NCI-H128 (cell line): ENCODE measurements at regions not wholly inside any gene's neighbourhood (a gene's known extent, or its start where the extent isn't known, plus 50 kb on each side); places are given as distances from the start of the nearest gene placed in this dataset.
A peak's percentile ranks its signal among the peaks of the same experiment; 100 is the strongest.

Source experiments
- DNase-seq: peaks from one replicate; lab custom pipeline; 2025; ENCODE audit not compliant: unreplicated experiment; lab: John Stamatoyannopoulos, UW

GRCh38 chr4:26020083-26020668 is 106.2 kb downstream of the SMIM20 start:
- DNase-seq = no peak

GRCh38 chr4:26020881-26021280 is 106.9 kb downstream of the SMIM20 start:
- no peak for DNase-seq

DNA sequence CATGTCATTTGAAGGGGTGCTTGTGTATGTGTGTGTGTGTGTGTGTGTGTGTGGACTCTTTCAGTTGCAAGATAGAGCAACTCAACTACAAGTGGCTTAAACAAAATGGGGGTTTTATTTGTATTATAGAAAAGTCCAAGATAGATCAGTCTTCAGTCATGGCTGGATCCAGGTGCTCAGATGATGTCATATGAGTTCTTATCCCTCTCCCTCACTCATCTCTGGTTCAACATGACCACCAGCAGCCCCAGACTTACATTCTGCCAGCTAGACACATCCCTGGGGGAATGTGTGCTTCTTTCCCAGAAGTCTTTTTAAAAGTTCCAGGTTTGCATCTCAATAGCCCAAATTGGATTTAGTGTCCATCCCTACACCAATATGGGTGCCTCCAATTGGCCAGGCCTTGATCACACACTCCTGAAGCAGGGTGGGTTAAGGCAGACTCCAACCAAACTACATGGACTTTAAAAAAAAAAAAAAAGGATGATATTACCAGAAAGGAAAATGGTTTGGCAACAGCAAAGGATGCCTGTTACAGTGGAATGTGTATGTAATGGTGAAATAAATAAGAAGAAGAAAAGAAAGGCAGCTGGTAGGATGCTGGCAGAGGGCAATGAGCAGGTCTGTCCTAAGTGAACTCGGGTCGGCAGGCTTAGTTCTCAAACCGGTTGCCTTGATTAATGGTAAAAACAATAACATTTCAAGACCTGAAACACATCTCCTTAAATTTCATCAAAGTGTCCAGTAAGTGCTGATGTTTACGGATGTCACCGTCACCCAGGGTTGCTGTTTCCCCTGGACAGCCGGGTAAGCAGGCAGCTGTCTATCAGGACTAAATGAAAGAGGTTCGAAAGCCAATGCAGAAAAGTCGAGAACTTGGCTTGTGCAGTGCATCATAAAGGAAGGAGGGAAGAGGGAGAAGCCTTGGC is 107.7 kb downstream of the SMIM20 start:
- no peak for DNase-seq

DNA sequence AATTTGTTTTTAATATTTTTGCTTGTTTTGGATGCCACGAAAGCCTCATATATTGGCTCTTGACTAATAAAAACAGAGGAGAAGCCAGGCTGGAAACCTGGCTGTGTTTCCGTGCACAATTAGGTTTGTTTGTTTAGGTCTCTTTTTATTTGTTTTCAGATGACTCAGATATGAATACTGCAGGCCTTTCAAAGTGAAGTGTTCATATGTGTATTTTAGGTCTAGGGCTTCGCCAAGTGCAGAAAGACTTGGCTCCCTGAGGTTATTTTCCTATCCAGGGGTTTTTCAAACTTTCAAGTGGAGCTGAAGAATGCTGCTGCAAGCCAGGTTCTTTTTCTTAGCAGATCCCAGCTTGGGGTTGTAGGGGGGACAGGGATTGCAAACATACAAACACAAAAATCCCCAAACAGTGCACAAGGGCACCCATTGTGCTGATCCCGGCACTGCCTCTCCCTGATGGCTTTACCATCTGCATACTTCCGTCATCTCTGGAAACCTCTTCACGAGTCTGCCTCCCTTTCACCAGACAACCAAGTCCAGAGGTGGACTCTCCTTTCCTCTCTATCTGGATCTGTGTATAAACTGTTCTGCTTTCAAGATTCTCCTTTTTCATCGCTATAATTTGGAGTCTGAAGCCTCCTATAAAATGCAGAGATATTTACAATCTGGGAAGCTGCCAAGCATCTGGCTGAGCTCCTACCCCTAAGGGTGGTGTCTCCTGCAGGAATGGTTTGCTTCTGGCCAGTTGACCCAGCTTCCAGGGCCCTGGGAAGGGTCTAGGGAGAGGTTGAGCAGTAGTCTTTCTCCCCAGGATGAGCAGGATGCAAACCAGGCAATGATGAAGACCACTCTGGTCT is 108.6 kb downstream of the SMIM20 start:
- DNase-seq = no peak

DNA sequence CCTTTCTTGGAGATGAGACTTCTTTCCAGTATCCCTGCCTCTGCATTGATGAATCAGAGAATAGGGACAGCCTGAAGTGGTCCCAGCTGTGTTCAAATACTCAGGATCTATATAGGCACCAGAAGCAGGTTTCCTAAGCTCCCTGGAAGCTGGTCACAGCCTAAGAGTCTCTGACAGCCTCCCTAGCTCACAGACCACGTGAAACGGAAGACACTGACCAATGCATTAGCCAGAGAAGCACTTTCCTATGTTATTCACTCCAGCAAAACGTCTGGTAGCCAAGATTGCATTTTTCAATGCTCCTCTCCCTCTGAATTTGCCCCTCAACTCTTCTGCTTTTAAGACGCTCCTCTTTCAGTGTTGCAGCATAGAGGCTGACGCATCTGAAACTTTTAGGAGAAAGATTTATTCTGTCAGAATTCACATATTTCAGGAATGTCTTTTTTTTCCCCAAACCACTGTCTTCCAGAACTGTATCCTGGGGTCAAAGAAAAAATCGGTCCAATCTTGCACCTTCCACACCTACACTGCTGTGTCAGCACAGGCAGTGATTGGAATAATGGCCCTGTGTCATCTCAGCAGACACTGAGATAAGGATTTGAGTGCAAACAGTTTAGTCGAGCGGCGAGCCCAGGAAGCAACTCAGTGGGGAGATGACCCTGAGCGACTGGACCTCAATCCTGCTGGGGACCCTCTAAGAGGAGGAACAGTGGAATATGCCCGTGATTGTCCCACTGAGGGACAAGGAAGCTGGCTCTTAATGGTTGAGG is 109.4 kb downstream of the SMIM20 start:
- DNase-seq = no peak

- no peak for DNase-seq
These were observed 110.1 kb downstream of the SMIM20 start for GRCh38 chr4:26024079-26024478.

GRCh38 chr4:26028133-26028792 is 114.2 kb downstream of the SMIM20 start:
- DNase-seq = no peak

DNA sequence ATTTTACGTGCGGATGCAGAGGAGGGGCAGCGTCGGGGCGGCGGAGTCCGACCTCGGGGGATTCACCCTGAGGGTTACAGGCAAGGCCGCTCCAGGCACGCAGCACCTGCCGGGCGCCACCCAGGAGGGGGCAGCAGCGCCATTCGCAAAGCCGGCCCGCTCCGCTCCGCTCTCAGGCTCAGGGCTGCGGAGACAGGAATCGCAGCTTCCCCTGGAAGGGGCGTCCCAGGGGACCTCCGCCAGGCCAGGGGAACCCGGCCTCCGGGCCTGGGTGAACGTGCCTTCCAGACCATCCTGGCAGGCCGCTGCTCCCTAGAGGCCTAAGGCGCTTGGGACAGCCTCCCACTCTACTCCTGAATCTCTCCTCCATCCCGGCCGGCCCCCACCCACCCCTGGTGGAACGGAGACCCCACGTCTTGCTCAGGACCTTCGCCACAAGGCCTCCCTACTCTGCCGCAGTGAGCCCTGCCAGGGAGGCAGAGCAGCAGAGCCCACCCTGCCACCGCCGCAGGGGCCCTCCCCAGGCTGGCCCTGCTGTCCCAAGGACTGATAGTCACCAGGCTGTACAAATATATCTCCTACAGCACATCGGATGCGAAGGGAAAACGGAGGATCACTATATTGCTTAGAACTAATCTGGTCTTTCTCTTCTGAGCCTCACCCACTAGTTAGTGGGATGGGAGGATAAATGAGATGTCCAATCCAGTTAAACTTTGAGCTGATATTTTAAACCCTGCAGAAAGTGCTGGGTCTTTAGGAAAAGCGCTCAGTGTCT is 115.0 kb downstream of the SMIM20 start:
- DNase-seq = peak; percentile 4

DNA sequence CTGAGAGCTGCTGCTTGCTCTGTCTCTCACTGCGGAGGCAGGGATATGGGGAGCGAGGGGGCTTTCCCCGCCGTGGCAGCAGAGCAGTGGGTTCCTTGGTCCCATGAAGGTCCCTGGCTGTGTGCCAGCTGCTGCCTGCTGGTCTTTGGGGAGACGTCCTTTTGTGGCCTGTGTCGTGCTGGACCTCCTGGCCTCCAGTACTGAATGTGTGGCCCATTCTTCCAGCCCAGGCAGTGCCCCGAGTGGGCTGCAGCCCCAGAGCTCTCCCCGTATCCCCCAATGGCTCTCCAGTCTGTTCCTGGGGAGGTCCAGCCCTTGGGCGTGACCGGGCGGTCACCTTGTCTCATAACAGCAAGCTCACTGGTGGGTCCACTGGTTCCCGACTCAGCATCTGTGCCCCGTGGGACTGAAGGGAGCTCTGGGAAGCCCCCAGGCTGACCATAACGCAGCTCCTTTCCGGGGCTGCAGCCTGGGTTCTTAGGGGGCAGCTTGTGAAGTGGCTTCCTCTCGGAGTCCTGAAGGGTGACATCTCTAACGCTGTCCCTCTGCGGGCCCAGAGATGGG is 115.6 kb downstream of the SMIM20 start:
- no peak for DNase-seq

- DNase-seq = no peak
These were observed 116.2 kb downstream of the SMIM20 start for GRCh38 chr4:26030260-26030667.

GRCh38 chr4:26030780-26031179 is 116.8 kb downstream of the SMIM20 start:
- DNase-seq = no peak

DNA sequence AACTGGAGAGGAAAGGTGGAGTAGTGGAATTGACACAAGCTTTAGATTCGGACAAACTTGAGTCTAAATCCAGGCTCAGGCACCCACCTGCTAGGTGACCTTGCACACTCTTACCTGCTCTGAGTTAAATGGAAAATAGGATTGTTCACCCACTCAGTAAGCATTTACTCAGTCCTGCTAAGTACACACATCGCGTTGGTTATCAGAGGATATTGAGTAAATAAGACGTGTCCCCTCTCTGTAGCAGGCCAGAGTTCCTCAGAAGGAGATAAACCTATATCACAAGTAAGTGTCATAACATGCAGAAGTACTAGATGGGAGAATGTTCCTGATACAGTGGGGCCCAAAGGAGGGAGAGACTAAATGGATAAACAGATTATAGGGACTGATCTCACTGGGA is 117.7 kb downstream of the SMIM20 start:
- no peak for DNase-seq

DNA sequence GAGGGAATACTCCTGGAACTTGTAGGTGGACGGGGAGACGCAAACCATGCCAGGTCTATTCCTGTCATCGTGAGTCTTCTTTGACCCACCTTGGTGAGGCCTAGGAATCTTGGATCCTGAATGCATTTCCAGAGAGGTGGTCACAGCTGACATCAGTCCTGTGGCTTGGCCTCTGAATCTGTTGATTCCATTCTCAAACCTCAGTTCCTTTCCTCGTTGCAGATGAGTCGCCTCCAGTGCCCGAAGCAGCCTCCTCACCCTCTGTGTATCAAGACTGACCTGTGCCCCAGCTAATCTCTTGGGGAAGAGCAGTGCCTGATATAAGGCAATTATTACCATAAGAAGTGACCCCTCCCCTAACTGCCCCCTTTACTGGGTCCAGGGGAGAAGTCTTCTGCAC is 118.1 kb downstream of the SMIM20 start:
- DNase-seq = no peak

GRCh38 chr4:26032630-26033317 is 118.8 kb downstream of the SMIM20 start:
- DNase-seq = no peak

GRCh38 chr4:26033389-26033788 is 119.4 kb downstream of the SMIM20 start:
- DNase-seq = no peak

GRCh38 chr4:26034849-26035248 is 120.8 kb downstream of the SMIM20 start:
- no peak for DNase-seq

DNA sequence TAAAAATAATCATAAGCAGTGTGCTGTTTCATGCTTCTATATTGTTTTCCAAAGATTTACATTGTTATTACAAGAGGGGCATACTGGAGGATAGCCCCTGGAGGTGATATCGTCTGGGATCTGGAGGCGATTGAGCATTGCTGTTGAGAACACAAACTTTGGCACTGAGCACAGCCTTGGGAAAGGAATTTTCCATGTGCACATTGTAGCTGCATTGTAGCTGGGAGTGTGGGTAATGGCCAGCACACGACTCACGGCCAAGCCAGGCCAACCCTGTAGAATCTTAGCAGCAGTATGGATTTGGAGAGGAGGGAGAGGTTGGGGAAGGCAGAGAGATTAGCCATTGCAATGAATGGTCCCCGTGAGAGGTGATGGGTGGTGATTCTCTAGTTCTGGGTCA is 121.9 kb downstream of the SMIM20 start:
- DNase-seq = no peak

GRCh38 chr4:26039639-26040359 is 125.8 kb downstream of the SMIM20 start:
- DNase-seq = no peak
